WTC11 (cell line): ENCODE measurements at regions not wholly inside any gene's neighbourhood (a gene's known extent, or its start where the extent isn't known, plus 50 kb on each side); places are given as distances from the start of the nearest gene placed in this dataset.

ENCODE experiments used
- ATAC-seq: fragments of 200-7000 bp; cut with Tn5 transposase; 2 replicates; pipeline ENCODE4 v1.10.0; 2021; ENCODE audit warnings: mild to moderate bottlenecking, moderate library complexity
- CTCF ChIA-PET: fragments of 300-600 bp; sonication (Branson Sonifier 250); formaldehyde crosslinking; loops from one replicate; lab custom pipeline; 2021; ENCODE audit warnings: antibody characterized with exemption; lab: Charles Lee
- POLR2A ChIA-PET: fragments of 350-600 bp; sonication (Branson Sonifier 250); formaldehyde crosslinking; loops from one replicate; lab custom pipeline; 2021; ENCODE audit warnings: antibody characterized with exemption; lab: Charles Lee
- DNase-seq: peaks from one replicate; pipeline ENCODE4 v3.0.0; 2021; ENCODE audit warnings: low spot score
- H3K27ac Mint-ChIP-seq: 2 replicates; pipeline ENCODE4 v1.8.0; 2021; ENCODE audit warnings: mixed read lengths
- H3K27me3 Mint-ChIP-seq: 2 replicates; pipeline ENCODE4 v1.8.0; 2021; ENCODE audit warnings: low read depth, mild to moderate bottlenecking, moderate library complexity, mixed read lengths
- H3K36me3 Mint-ChIP-seq: 2 replicates; pipeline ENCODE4 v1.8.0; 2021; ENCODE audit warnings: mixed read lengths
- H3K4me1 Mint-ChIP-seq: 2 replicates; pipeline ENCODE4 v1.8.0; 2022; ENCODE audit warnings: mixed read lengths
- H3K4me3 Mint-ChIP-seq: 2 replicates; pipeline ENCODE4 v1.8.0; 2021; ENCODE audit warnings: mild to moderate bottlenecking, moderate library complexity, mixed read lengths
- H3K9me3 Mint-ChIP-seq: 2 replicates; pipeline ENCODE4 v1.8.0; 2021; ENCODE audit warnings: mixed read lengths
- AFF4 ChIP-seq: sonication (generic); formaldehyde crosslinking; IDR thresholded peaks from 2 replicates; pipeline ENCODE4 v1.8.1; 2023; ENCODE audit warnings: mild to moderate bottlenecking, missing genetic modification reagents, borderline replicate concordance
- ATF1 ChIP-seq: sonication (generic); formaldehyde crosslinking; IDR thresholded peaks from 2 replicates; pipeline ENCODE4 v1.8.1; 2023; ENCODE audit warnings: mild to moderate bottlenecking, moderate library complexity, missing genetic modification reagents
- ATF3 ChIP-seq: sonication (generic); formaldehyde crosslinking; conservative IDR thresholded peaks from 2 replicates; pipeline ENCODE4 v1.8.1; 2022; ENCODE audit warnings: mild to moderate bottlenecking, missing genetic modification reagents
- E2F1 ChIP-seq: sonication (generic); formaldehyde crosslinking; IDR thresholded peaks from 2 replicates; pipeline ENCODE4 v1.8.0; 2022; ENCODE audit warnings: mild to moderate bottlenecking, missing genetic modification reagents
- ESRRA ChIP-seq: sonication (generic); formaldehyde crosslinking; IDR thresholded peaks from 2 replicates; pipeline ENCODE4 v1.8.1; 2022; ENCODE audit warnings: mild to moderate bottlenecking, missing genetic modification reagents, borderline replicate concordance
- PRRX2 ChIP-seq: fragments of 250-450 bp; sonication (Bioruptor Pico); IDR thresholded peaks from 2 replicates; pipeline ENCODE4 v1.8.0; 2021; ENCODE audit warnings: mild to moderate bottlenecking
- SMAD3 ChIP-seq: sonication (generic); formaldehyde crosslinking; IDR thresholded peaks from 2 replicates; pipeline ENCODE4 v1.8.0; 2022; ENCODE audit warnings: missing genetic modification reagents, mild to moderate bottlenecking, borderline replicate concordance
- TCF7 ChIP-seq: sonication (generic); formaldehyde crosslinking; IDR thresholded peaks from 2 replicates; pipeline ENCODE4 v1.8.0; 2022; ENCODE audit warnings: mild to moderate bottlenecking, low read depth, missing genetic modification reagents, moderate library complexity
- ZBTB43 ChIP-seq: sonication (generic); formaldehyde crosslinking; IDR thresholded peaks from 2 replicates; pipeline ENCODE4 v1.8.1; 2023; ENCODE audit warnings: mild to moderate bottlenecking, missing genetic modification reagents
- ZNF121 ChIP-seq: sonication (generic); formaldehyde crosslinking; IDR thresholded peaks from 2 replicates; pipeline ENCODE4 v1.8.0; 2023; ENCODE audit warnings: missing genetic modification reagents
- ZNF219 ChIP-seq: sonication (generic); formaldehyde crosslinking; IDR thresholded peaks from 2 replicates; pipeline ENCODE4 v1.8.0; 2023; ENCODE audit warnings: missing genetic modification reagents, mild to moderate bottlenecking, borderline replicate concordance
- ZNF232 ChIP-seq: sonication (generic); formaldehyde crosslinking; IDR thresholded peaks from 2 replicates; pipeline ENCODE4 v1.8.0; 2022; ENCODE audit warnings: mild to moderate bottlenecking, missing genetic modification reagents
- ZNF317 ChIP-seq: sonication (generic); formaldehyde crosslinking; IDR thresholded peaks from 2 replicates; pipeline ENCODE4 v1.8.1; 2023; ENCODE audit warnings: low read depth, mild to moderate bottlenecking, moderate library complexity, missing genetic modification reagents, borderline replicate concordance
- ZNF532 ChIP-seq: fragments of 250-450 bp; sonication (Bioruptor Pico); IDR thresholded peaks from 2 replicates; pipeline ENCODE4 v1.9.0; 2021; ENCODE audit warnings: mild to moderate bottlenecking, borderline replicate concordance
- ZNF671 ChIP-seq: fragments of 250-450 bp; sonication (Bioruptor Pico); IDR thresholded peaks from 2 replicates; pipeline ENCODE4 v1.8.0; 2021; ENCODE audit warnings: mild to moderate bottlenecking
- TF ChIP-seq, protein P1 (sequence below): fragments of 250-450 bp; sonication (Bioruptor Pico); IDR thresholded peaks from 2 replicates; pipeline ENCODE4 v2.1.2; 2022; ENCODE audit warnings: mild to moderate bottlenecking, moderate library complexity
- TF ChIP-seq, protein P2 (sequence below): fragments of 250-450 bp; sonication (Bioruptor Pico); IDR thresholded peaks from 2 replicates; pipeline ENCODE4 v1.9.0; 2021; ENCODE audit warnings: moderate library complexity, mild to moderate bottlenecking, inconsistent platforms, borderline replicate concordance
- TF ChIP-seq, protein P3 (sequence below): sonication (generic); formaldehyde crosslinking; IDR thresholded peaks from 2 replicates; pipeline ENCODE4 v1.8.1; 2023; ENCODE audit warnings: mild to moderate bottlenecking, missing genetic modification reagents, moderate library complexity

- Mint-ChIP-seq H3K4me1 (peaks cover 5% of the 10 kb centered on the region; the same call in 1 of the 2 replicates), H3K27ac (no peak overlapping the region), H3K9me3 (no peaks in the 10 kb centered on the region), H3K27me3 (no peaks in the 10 kb centered on the region), H3K4me3 (no peak overlapping the region), H3K36me3 (no peaks in the 10 kb centered on the region)
- TF ChIP-seq ATF1 (no peak), ESRRA (no peak), ZNF121 (CRISPR knock-in tag) (no peak), ZNF317 (CRISPR knock-in tag) (no peak), ATF3 (no peak), ZBTB43 (CRISPR knock-in tag) (no peak), ZNF232 (CRISPR knock-in tag) (no peak), E2F1 (CRISPR knock-in tag) (no peak), AFF4 (CRISPR knock-in tag) (no peak)
- ChIA-PET POLR2A (no interaction called here), CTCF (no interaction called here)
- DNase-seq (no peak), ATAC-seq (no peak)
Observed at GRCh38 chr2:49811502-49811901, 657.2 kb upstream of the FSHR start.

GRCh38 chr2:49807689-49808088 lies 653.4 kb upstream of the FSHR start:
- ATAC-seq (no peak), DNase-seq (no peak)
- ChIA-PET CTCF (no interaction called here), POLR2A (no interaction called here)
- Mint-ChIP-seq H3K4me1 (peaks cover 9% of the 10 kb centered on the region; the same call in 1 of the 2 replicates), H3K27ac (no peak overlapping the region), H3K9me3 (peaks cover 17% of the 10 kb centered on the region), H3K36me3 (peaks cover 8% of the 10 kb centered on the region), H3K27me3 (peaks cover 3% of the 10 kb centered on the region; the same call in 1 of the 2 replicates), H3K4me3 (no peak overlapping the region)
- TF ChIP-seq, protein P1, sequence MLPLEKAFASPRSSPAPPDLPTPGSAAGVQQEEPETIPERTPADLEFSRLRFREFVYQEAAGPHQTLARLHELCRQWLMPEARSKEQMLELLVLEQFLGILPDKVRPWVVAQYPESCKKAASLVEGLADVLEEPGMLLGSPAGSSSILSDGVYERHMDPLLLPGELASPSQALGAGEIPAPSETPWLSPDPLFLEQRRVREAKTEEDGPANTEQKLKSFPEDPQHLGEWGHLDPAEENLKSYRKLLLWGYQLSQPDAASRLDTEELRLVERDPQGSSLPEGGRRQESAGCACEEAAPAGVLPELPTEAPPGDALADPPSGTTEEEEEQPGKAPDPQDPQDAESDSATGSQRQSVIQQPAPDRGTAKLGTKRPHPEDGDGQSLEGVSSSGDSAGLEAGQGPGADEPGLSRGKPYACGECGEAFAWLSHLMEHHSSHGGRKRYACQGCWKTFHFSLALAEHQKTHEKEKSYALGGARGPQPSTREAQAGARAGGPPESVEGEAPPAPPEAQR = no peak
- TF ChIP-seq ZNF532 (CRISPR knock-in tag) (no peak), ZNF317 (CRISPR knock-in tag) (no peak), SMAD3 (no peak), TCF7 (no peak), ZNF219 (CRISPR knock-in tag) (no peak), ATF3 (no peak), ZNF671 (no peak), PRRX2 (CRISPR knock-in tag) (no peak)
- TF ChIP-seq, protein P2, sequence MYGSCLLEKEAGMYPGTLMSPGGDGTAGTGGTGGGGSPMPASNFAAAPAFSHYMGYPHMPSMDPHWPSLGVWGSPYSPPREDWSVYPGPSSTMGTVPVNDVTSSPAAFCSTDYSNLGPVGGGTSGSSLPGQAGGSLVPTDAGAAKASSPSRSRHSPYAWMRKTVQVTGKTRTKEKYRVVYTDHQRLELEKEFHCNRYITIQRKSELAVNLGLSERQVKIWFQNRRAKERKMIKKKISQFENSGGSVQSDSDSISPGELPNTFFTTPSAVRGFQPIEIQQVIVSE (CRISPR knock-in tag) = no peak
- TF ChIP-seq, protein P3, sequence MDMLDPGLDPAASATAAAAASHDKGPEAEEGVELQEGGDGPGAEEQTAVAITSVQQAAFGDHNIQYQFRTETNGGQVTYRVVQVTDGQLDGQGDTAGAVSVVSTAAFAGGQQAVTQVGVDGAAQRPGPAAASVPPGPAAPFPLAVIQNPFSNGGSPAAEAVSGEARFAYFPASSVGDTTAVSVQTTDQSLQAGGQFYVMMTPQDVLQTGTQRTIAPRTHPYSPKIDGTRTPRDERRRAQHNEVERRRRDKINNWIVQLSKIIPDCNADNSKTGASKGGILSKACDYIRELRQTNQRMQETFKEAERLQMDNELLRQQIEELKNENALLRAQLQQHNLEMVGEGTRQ = no peak
